IMR-90 (cell line): ENCODE measurements at regions not wholly inside any gene's neighbourhood (a gene's known extent, or its start where the extent isn't known, plus 50 kb on each side); places are given as distances from the start of the nearest gene placed in this dataset.

Source experiments
- ATAC-seq: fragments of 200-7000 bp; cut with Tn5 transposase; 2 replicates; pipeline ENCODE4 v1.9.1; 2020; ENCODE audit warnings: low read depth, mild to moderate bottlenecking, moderate library complexity
- BruUV-seq: library from RNA; stranded (reverse); fragments of 400-500 nt; replicated peaks from 2 replicates; lab custom pipeline; 2021; lab: Mats Ljungman, UMichigan
- CTCF ChIA-PET: fragments of 300-600 bp; formaldehyde crosslinking; extraction: SDS; loops from one replicate; lab custom pipeline; 2021; ENCODE audit warnings: antibody characterized with exemption; lab: Yijun Ruan, JAX
- POLR2A ChIA-PET: fragments of 300-600 bp; sonication (Branson Sonifier 250); formaldehyde crosslinking; loops from one replicate; lab custom pipeline; 2022; ENCODE audit warnings: antibody characterized with exemption; ENCODE audit not compliant: unreplicated experiment; lab: Charles Lee
- DNase-seq: peaks from one replicate; pipeline ENCODE4 v3.0.0; 2013
- H2AFZ ChIP-seq: replicated peaks from 2 replicates; pipeline ENCODE3; 2013; ENCODE audit warnings: low read length, mild to moderate bottlenecking; ENCODE audit not compliant: poor library complexity
- H2AK5ac ChIP-seq: 2 replicates; pipeline ENCODE4 v1.6.1; 2013; ENCODE audit warnings: low read depth, low read length, inconsistent platforms
- H2AK9ac ChIP-seq: replicated peaks from 2 replicates; pipeline ENCODE3; 2013; ENCODE audit warnings: mild to moderate bottlenecking, low read depth, low read length, moderate library complexity; ENCODE audit not compliant: poor library complexity
- H2BK120ac ChIP-seq: 2 replicates; pipeline ENCODE4 v1.6.1; 2013; ENCODE audit warnings: low read depth, low read length, inconsistent platforms
- H2BK15ac ChIP-seq: 3 replicates; pipeline ENCODE4 v1.6.1; 2013; ENCODE audit warnings: low read depth, low read length, inconsistent platforms
- H2BK20ac ChIP-seq: 2 replicates; pipeline ENCODE4 v1.6.1; 2013; ENCODE audit warnings: low read depth, mild to moderate bottlenecking, inconsistent platforms, low read length, moderate library complexity
- H2BK5ac ChIP-seq: 2 replicates; pipeline ENCODE4 v1.6.1; 2013; ENCODE audit warnings: mild to moderate bottlenecking, low read depth, low read length, inconsistent platforms; ENCODE audit not compliant: poor library complexity, severe bottlenecking
- H3K14ac ChIP-seq: replicated peaks from 2 replicates; pipeline ENCODE4 v1.6.1; 2013; ENCODE audit warnings: low read depth, low read length, inconsistent platforms
- H3K18ac ChIP-seq: 2 replicates; pipeline ENCODE4 v1.6.1; 2013; ENCODE audit warnings: low read depth, low read length, control low read depth
- H3K23ac ChIP-seq: 2 replicates; pipeline ENCODE4 v1.6.1; 2013; ENCODE audit warnings: low read depth, low read length, inconsistent platforms
- H3K27ac ChIP-seq: 2 replicates; pipeline ENCODE4 v1.5.1; 2013; ENCODE audit warnings: mild to moderate bottlenecking, control low read depth, low read length; ENCODE audit not compliant: insufficient read depth
- H3K27me3 ChIP-seq: 2 replicates; pipeline ENCODE4 v1.6.1; 2013; ENCODE audit warnings: low read length; ENCODE audit not compliant: control insufficient read depth, insufficient read depth
- H3K36me3 ChIP-seq: 2 replicates; pipeline ENCODE4 v1.6.1; 2013; ENCODE audit warnings: low read length, mixed read lengths; ENCODE audit not compliant: control insufficient read depth, insufficient read depth
- H3K4ac ChIP-seq: 2 replicates; pipeline ENCODE4 v1.6.1; 2013; ENCODE audit warnings: low read depth, low read length, inconsistent platforms
- H3K4me1 ChIP-seq: 2 replicates; pipeline ENCODE4 v1.6.1; 2013; ENCODE audit warnings: low read length, mixed read lengths; ENCODE audit not compliant: control insufficient read depth, insufficient read depth
- H3K4me2 ChIP-seq: 2 replicates; pipeline ENCODE4 v1.6.1; 2013; ENCODE audit warnings: low read depth, mild to moderate bottlenecking, control low read depth, low read length, moderate library complexity
- H3K4me3 ChIP-seq: 2 replicates; pipeline ENCODE4 v1.5.1; 2013; ENCODE audit warnings: low read depth, mild to moderate bottlenecking, control low read depth, low read length, moderate library complexity; ENCODE audit not compliant: insufficient read depth
- H3K56ac ChIP-seq: 2 replicates; pipeline ENCODE4 v1.6.1; 2013; ENCODE audit warnings: low read length, inconsistent platforms; ENCODE audit not compliant: insufficient read depth; ENCODE audit errors: extremely low read depth
- H3K79me1 ChIP-seq, 2 experiments: 2 replicates each; pipeline ENCODE4 v1.6.1; 2013; ENCODE audit warnings: low read length in 2 of 2, inconsistent platforms in 1 of 2, low read depth in 1 of 2
- H3K9ac ChIP-seq: 2 replicates; pipeline ENCODE4 v1.6.1; 2013; ENCODE audit warnings: low read depth, low read length, control low read depth
- H3K9me1 ChIP-seq: 2 replicates; pipeline ENCODE4 v1.6.1; 2013; ENCODE audit warnings: low read length, inconsistent platforms; ENCODE audit not compliant: insufficient read depth
- H3K9me3 ChIP-seq: 2 replicates; pipeline ENCODE4 v1.6.1; 2013; ENCODE audit warnings: low read length; ENCODE audit not compliant: control insufficient read depth, insufficient read depth
- H4K20me1 ChIP-seq: 2 replicates; pipeline ENCODE4 v1.6.1; 2013; ENCODE audit warnings: low read length, inconsistent platforms; ENCODE audit not compliant: insufficient read depth
- H4K5ac ChIP-seq: 2 replicates; pipeline ENCODE4 v1.6.1; 2013; ENCODE audit warnings: mild to moderate bottlenecking, low read depth, low read length, control low read depth
- H4K8ac ChIP-seq, 2 experiments: 2 replicates each; pipeline ENCODE4 v1.6.1; 2013; ENCODE audit warnings: low read depth in 2 of 2, low read length in 2 of 2, control low read depth in 1 of 2, inconsistent platforms in 1 of 2
- H4K91ac ChIP-seq: 2 replicates; pipeline ENCODE4 v1.6.1; 2013; ENCODE audit warnings: low read depth, low read length, inconsistent platforms; ENCODE audit not compliant: insufficient read depth
- BHLHE40 ChIP-seq: fragments of 150-350 bp; IDR thresholded peaks from 2 replicates; pipeline ENCODE4 v1.6.1; 2016; ENCODE audit warnings: mild to moderate bottlenecking, low read depth, low read length
- CEBPB ChIP-seq: IDR thresholded peaks from 2 replicates; pipeline ENCODE4 v1.6.1; 2012; ENCODE audit warnings: low read depth, low read length, improper control_type of control experiment
- CHD1 ChIP-seq: IDR thresholded peaks from 2 replicates; pipeline ENCODE4 v1.6.1; 2012; ENCODE audit warnings: low read depth, low read length, improper control_type of control experiment
- CTCF ChIP-seq: conservative IDR thresholded peaks from 2 replicates; pipeline ENCODE4 v1.5.1; 2012; ENCODE audit warnings: mild to moderate bottlenecking, low read depth, low read length, improper control_type of control experiment
- FOS ChIP-seq: fragments of 150-350 bp; IDR thresholded peaks from 2 replicates; pipeline ENCODE4 v1.6.1; 2016; ENCODE audit warnings: low read depth, low read length
- MAFK ChIP-seq: IDR thresholded peaks from 2 replicates; pipeline ENCODE4 v1.6.1; 2012; ENCODE audit warnings: low read depth, low read length, improper control_type of control experiment
- MAZ ChIP-seq: IDR thresholded peaks from 2 replicates; pipeline ENCODE4 v1.6.1; 2012; ENCODE audit warnings: low read depth, mild to moderate bottlenecking, low read length, improper control_type of control experiment, moderate library complexity, borderline replicate concordance
- MXI1 ChIP-seq: IDR thresholded peaks from 2 replicates; pipeline ENCODE4 v1.6.1; 2012; ENCODE audit warnings: low read depth, mild to moderate bottlenecking, low read length, moderate library complexity, borderline replicate concordance
- NFE2L2 ChIP-seq: fragments of 150-350 bp; IDR thresholded peaks from 2 replicates; pipeline ENCODE4 v1.6.1; 2016; ENCODE audit warnings: low read depth, mild to moderate bottlenecking, low read length
- POLR2A ChIP-seq: IDR thresholded peaks from 2 replicates; pipeline ENCODE4 v1.6.1; 2012; ENCODE audit warnings: mild to moderate bottlenecking, low read depth, low read length
- RAD21 ChIP-seq: IDR thresholded peaks from 2 replicates; pipeline ENCODE4 v1.6.1; 2012; ENCODE audit warnings: low read length, improper control_type of control experiment
- RCOR1 ChIP-seq: IDR thresholded peaks from 2 replicates; pipeline ENCODE4 v1.6.1; 2012; ENCODE audit warnings: mild to moderate bottlenecking, low read length, improper control_type of control experiment; ENCODE audit not compliant: insufficient replicate concordance
- RFX5 ChIP-seq: IDR thresholded peaks from 2 replicates; pipeline ENCODE4 v1.8.0; 2012; ENCODE audit warnings: low read depth, mild to moderate bottlenecking, low read length, moderate library complexity
- SMC3 ChIP-seq: fragments of 150-350 bp; IDR thresholded peaks from 2 replicates; pipeline ENCODE4 v1.6.1; 2016; ENCODE audit warnings: low read depth, mild to moderate bottlenecking, antibody characterized with exemption, low read length, moderate library complexity
- WGBS, 2 experiments: methylation state at CpG; one replicate each; pipeline versions ENCODE4 v1.1.5 to v1.1.7; 2013; ENCODE audit warnings: missing lambda C conversion rate in 2 of 2; ENCODE audit not compliant: insufficient read length in 1 of 2; ENCODE audit errors: extremely low coverage in 2 of 2; 5-methylcytosine and 5-hydroxymethylcytosine counted together
- dilution Hi-C: fragments of 300-500 bp; cut with HindIII; formaldehyde crosslinking; loops from one replicate; pipeline ENCODE4 v1.14.3; 2018; ENCODE audit warnings: low sequenced_read_pairs; ENCODE audit not compliant: unreplicated experiment
- in situ Hi-C: fragments of 300-500 bp; cut with MboI; formaldehyde crosslinking; loops from 3 replicates; pipeline ENCODE4 v1.14.3; 2019; ENCODE audit warnings: low sequenced_read_pairs, inconsistent platforms, mixed read lengths
- intact Hi-C: fragments of 100-400 bp; cut with micrococcal nuclease; formaldehyde crosslinking; loops from 2 replicates; pipeline ENCODE4 v1.10.0; 2022
- TF ChIP-seq, protein P1 (sequence below): fragments of 150-350 bp; IDR thresholded peaks from 2 replicates; pipeline ENCODE4 v1.6.1; 2016; ENCODE audit warnings: low read depth, mild to moderate bottlenecking, low read length, moderate library complexity, borderline replicate concordance

GRCh38 chr22:22768885-22769284 is 118.7 kb upstream of the IGLL5 start:
- no peak overlapping the region for H3K4ac ChIP-seq
- H3K14ac ChIP-seq = no peak overlapping the region
- no peak overlapping the region for H3K18ac ChIP-seq
- no peaks in the 10 kb centered on the region for H3K4me1 ChIP-seq
- H3K9me3 ChIP-seq = no peaks in the 10 kb centered on the region
- no peak overlapping the region for H3K23ac ChIP-seq
- WGBS, 2 experiments = 42% methylated on average over 2 of the region's 2 CpGs; no CpG with 5 or more reads in 1 of the 2 experiments
- POLR2A ChIA-PET = no interaction called here
- no peak overlapping the region for H2BK120ac ChIP-seq
- CTCF ChIA-PET = no interaction called here
- no peaks in the 10 kb centered on the region for H4K20me1 ChIP-seq
- H4K8ac ChIP-seq = no peak overlapping the region
- in situ Hi-C loops (no loop called here), dilution Hi-C loops (no loop called here), intact Hi-C loops (no loop called here)
- DNase-seq (no peak), ATAC-seq (no peak)
- TF ChIP-seq, protein P1, sequence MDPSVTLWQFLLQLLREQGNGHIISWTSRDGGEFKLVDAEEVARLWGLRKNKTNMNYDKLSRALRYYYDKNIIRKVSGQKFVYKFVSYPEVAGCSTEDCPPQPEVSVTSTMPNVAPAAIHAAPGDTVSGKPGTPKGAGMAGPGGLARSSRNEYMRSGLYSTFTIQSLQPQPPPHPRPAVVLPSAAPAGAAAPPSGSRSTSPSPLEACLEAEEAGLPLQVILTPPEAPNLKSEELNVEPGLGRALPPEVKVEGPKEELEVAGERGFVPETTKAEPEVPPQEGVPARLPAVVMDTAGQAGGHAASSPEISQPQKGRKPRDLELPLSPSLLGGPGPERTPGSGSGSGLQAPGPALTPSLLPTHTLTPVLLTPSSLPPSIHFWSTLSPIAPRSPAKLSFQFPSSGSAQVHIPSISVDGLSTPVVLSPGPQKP = no peak
- TF ChIP-seq POLR2A (no peak), SMC3 (no peak), BHLHE40 (no peak), RFX5 (no peak), RCOR1 (no peak), MAZ (no peak), MAFK (no peak), FOS (no peak), CHD1 (no peak), RAD21 (no peak), NFE2L2 (no peak), MXI1 (no peak), CEBPB (no peak), CTCF (no peak)
- no peaks in the 10 kb centered on the region for H3K36me3 ChIP-seq
- no peak overlapping the region for H3K4me3 ChIP-seq
- H3K9ac ChIP-seq = no peak overlapping the region
- no peak overlapping the region for H3K4me2 ChIP-seq
- no peak overlapping the region for H3K56ac ChIP-seq
- H2AK5ac ChIP-seq = no peak overlapping the region
- no peaks in the 10 kb centered on the region for H3K79me1 ChIP-seq
- no peak overlapping the region for H3K27ac ChIP-seq
- BruUV-seq = no TSS peak
- H2BK20ac ChIP-seq = no peak overlapping the region
- no peak overlapping the region for H2AFZ ChIP-seq
- no peak overlapping the region for H4K5ac ChIP-seq
- peaks cover 13% of the 10 kb centered on the region for H3K27me3 ChIP-seq
- H3K9me1 ChIP-seq = no peaks in the 10 kb centered on the region
- H2AK9ac ChIP-seq = no peak overlapping the region
- no peak overlapping the region for H2BK15ac ChIP-seq
- H2BK5ac ChIP-seq = no peak overlapping the region
- H4K91ac ChIP-seq = no peak overlapping the region
